Endothelial cell of umbilical vein (primary cell): ENCODE measurements at regions not wholly inside any gene's neighbourhood (a gene's known extent, or its start where the extent isn't known, plus 50 kb on each side); places are given as distances from the start of the nearest gene placed in this dataset.

Source experiments
- BruUV-seq: library from RNA; stranded (reverse); fragments of 400-500 nt; replicated peaks from 2 replicates; lab custom pipeline; 2021; lab: Mats Ljungman, UMichigan
- CTCF ChIA-PET: fragments of 300-600, 350-600 bp; sonication (Branson Sonifier 250); formaldehyde crosslinking; loops from one replicate; lab custom pipeline; 2021; ENCODE audit warnings: antibody characterized with exemption, inconsistent platforms; lab: Charles Lee
- POLR2A ChIA-PET: fragments of 300-600, 350-600 bp; sonication (Branson Sonifier 250); formaldehyde crosslinking; loops from one replicate; lab custom pipeline; 2021; ENCODE audit warnings: antibody characterized with exemption, inconsistent platforms; lab: Charles Lee
- DNase-seq: peaks from one replicate; pipeline ENCODE4 v3.0.0-alpha.2; 2011; ENCODE audit warnings: low read depth, low spot score
- FAIRE-seq: peaks from 2 replicates; lab custom pipeline; 2011; peaks lifted over from hg19 to GRCh38; lab: Jason Lieb, UNC
- H2AFZ ChIP-seq: 2 replicates; pipeline ENCODE4 v1.6.0; 2012; ENCODE audit warnings: low read depth, low read length, control low read depth, inconsistent platforms
- H3K27ac ChIP-seq: 2 replicates; pipeline ENCODE4 v1.5.1; 2011; ENCODE audit warnings: low read depth, mild to moderate bottlenecking, control low read depth, low read length, moderate library complexity; ENCODE audit not compliant: insufficient read depth
- H3K27me3 ChIP-seq, 2 experiments: 2 replicates each; pipeline versions ENCODE4 v1.6.0 to v1.6.1; 2011; ENCODE audit warnings: low read length in 2 of 2, mixed read lengths in 1 of 2; ENCODE audit not compliant: control insufficient read depth in 2 of 2, insufficient read depth in 2 of 2
- H3K36me3 ChIP-seq, 2 experiments: 2 replicates in 1 of 2; 3 replicates in 1 of 2; pipeline ENCODE4 v1.5.1; 2011; ENCODE audit warnings: low read length in 2 of 2, mild to moderate bottlenecking in 1 of 2, moderate library complexity in 1 of 2; ENCODE audit not compliant: control insufficient read depth in 2 of 2, insufficient read depth in 2 of 2; ENCODE audit errors: extremely low read depth in 1 of 2
- H3K4me1 ChIP-seq: 3 replicates; pipeline ENCODE4 v1.5.1; 2011; ENCODE audit warnings: mild to moderate bottlenecking, low read length; ENCODE audit not compliant: control insufficient read depth, insufficient read depth; ENCODE audit errors: extremely low read depth
- H3K4me2 ChIP-seq: 2 replicates; pipeline ENCODE4 v1.6.1; 2011; ENCODE audit warnings: low read length, control low read depth, mixed read lengths; ENCODE audit not compliant: insufficient read depth
- H3K4me3 ChIP-seq, 3 experiments: fragments of 200-600 bp in 1 of 3; sonication (generic), shearing (Covaris generic) in 1 of 3; replicated peaks in 1 of 3; 2 replicates each; pipeline ENCODE4 v1.5.1; 2011 to 2016; ENCODE audit warnings: control low read depth in 3 of 3, low read length in 3 of 3, mild to moderate bottlenecking in 2 of 3, inconsistent platforms in 1 of 3, low read depth in 1 of 3, moderate library complexity in 1 of 3; ENCODE audit not compliant: insufficient read depth in 1 of 3
- H3K79me2 ChIP-seq: 2 replicates; pipeline ENCODE4 v1.6.0; 2012; ENCODE audit warnings: low read length, inconsistent platforms; ENCODE audit not compliant: control insufficient read depth, insufficient read depth
- H3K9ac ChIP-seq: replicated peaks from 2 replicates; pipeline ENCODE3; 2011; ENCODE audit warnings: low read length, control low read depth; ENCODE audit not compliant: insufficient read depth; ENCODE audit errors: extremely low read depth
- H3K9me1 ChIP-seq: replicated peaks from 3 replicates; pipeline ENCODE4 v1.6.0; 2011; ENCODE audit warnings: mild to moderate bottlenecking, low read length; ENCODE audit not compliant: control insufficient read depth, insufficient read depth; ENCODE audit errors: extremely low read depth
- H3K9me3 ChIP-seq: replicated peaks from 2 replicates; pipeline ENCODE4 v1.5.1; 2012; ENCODE audit warnings: low read length, inconsistent platforms; ENCODE audit not compliant: control insufficient read depth, insufficient read depth
- H4K20me1 ChIP-seq: replicated peaks from 2 replicates; pipeline ENCODE3; 2011; ENCODE audit warnings: mild to moderate bottlenecking, low read length; ENCODE audit not compliant: control insufficient read depth, insufficient read depth; ENCODE audit errors: extremely low read depth
- CTCF ChIP-seq, 2 donors: IDR thresholded peaks; 1 replicate in 1 of 2; 2 replicates in 1 of 2; pipeline ENCODE4 v1.5.1; 2011; ENCODE audit warnings: low read length in 2 of 2, mild to moderate bottlenecking in 2 of 2, moderate library complexity in 2 of 2, control low read depth in 1 of 2, inconsistent platforms in 1 of 2, low read depth in 1 of 2; ENCODE audit not compliant: insufficient read depth in 1 of 2; ENCODE audit errors: extremely low read depth in 1 of 2
- EZH2 ChIP-seq: IDR thresholded peaks from 2 replicates; pipeline ENCODE4 v1.6.1; 2012; ENCODE audit warnings: borderline replicate concordance, low read depth, mild to moderate bottlenecking, moderate library complexity, low read length, inconsistent platforms; ENCODE audit not compliant: severe bottlenecking
- FOS ChIP-seq: IDR thresholded peaks from 2 replicates; pipeline ENCODE4 v1.6.1; 2011; ENCODE audit warnings: mild to moderate bottlenecking, low read length, moderate library complexity, borderline replicate concordance; ENCODE audit not compliant: insufficient read depth
- JUN ChIP-seq: IDR thresholded peaks from 2 replicates; pipeline ENCODE4 v1.6.1; 2011; ENCODE audit warnings: borderline replicate concordance, low read depth; ENCODE audit not compliant: insufficient read length, insufficient read depth
- MAX ChIP-seq: IDR thresholded peaks from 2 replicates; pipeline ENCODE4 v1.6.1; 2011; ENCODE audit not compliant: insufficient read depth, insufficient read length
- POLR2A ChIP-seq: IDR thresholded peaks from 2 replicates; pipeline ENCODE4 v1.6.1; 2012; ENCODE audit warnings: low read depth, mild to moderate bottlenecking, control low read depth, low read length
- POLR2AphosphoS5 ChIP-seq: IDR thresholded peaks from 2 replicates; pipeline ENCODE4 v1.6.1; 2012; ENCODE audit warnings: low read depth, mild to moderate bottlenecking, control low read depth, low read length, moderate library complexity; ENCODE audit not compliant: insufficient read depth
- dilution Hi-C: fragments of 300-500 bp; cut with MboI; formaldehyde crosslinking; loops from one replicate; pipeline ENCODE4 v1.15.0; 2019; ENCODE audit warnings: low sequenced_read_pairs; ENCODE audit not compliant: extremely low pct_ligation_motif_present
- intact Hi-C: fragments of 100-400 bp; cut with micrococcal nuclease; formaldehyde crosslinking; loops from one replicate; pipeline ENCODE4 v1.10.0; 2022

GRCh38 chr2:137769406-137769805 lies 194.9 kb upstream of the HNMT start:
- no peak for DNase-seq
- no peaks in the 10 kb centered on the region for H3K4me1 ChIP-seq
- H3K4me3 ChIP-seq: no peak overlapping the region
- ChIA-PET CTCF (no interaction called here), POLR2A (no interaction called here)
- H3K27ac ChIP-seq: no peak overlapping the region
- H3K27me3 ChIP-seq: no peaks in the 10 kb centered on the region
- no peak for FAIRE-seq
- H2AFZ ChIP-seq: no peak overlapping the region
- H3K9me1 ChIP-seq: no peaks in the 10 kb centered on the region
- H4K20me1 ChIP-seq: no peaks in the 10 kb centered on the region
- H3K79me2 ChIP-seq: no peaks in the 10 kb centered on the region
- dilution Hi-C loops (no loop called here), intact Hi-C loops (no loop called here)
- no peak overlapping the region for H3K4me2 ChIP-seq
- TF ChIP-seq FOS (no peak), EZH2 (no peak)
- H3K9me3 ChIP-seq: no peaks in the 10 kb centered on the region
- no peak overlapping the region for H3K9ac ChIP-seq
- no TSS peak for BruUV-seq
- H3K36me3 ChIP-seq: no peaks in the 10 kb centered on the region

GRCh38 chr2:137770166-137770565 lies 194.1 kb upstream of the HNMT start:
- ChIA-PET CTCF (no interaction called here), POLR2A (no interaction called here)
- DNase-seq (no peak), FAIRE-seq (no peak)
- H3K9me1 ChIP-seq: no peaks in the 10 kb centered on the region
- dilution Hi-C loops: no loop called here
- H3K9me3 ChIP-seq: no peaks in the 10 kb centered on the region
- H3K9ac ChIP-seq: no peak overlapping the region
- no peak overlapping the region for H3K27ac ChIP-seq
- H3K4me1 ChIP-seq: no peaks in the 10 kb centered on the region
- intact Hi-C loops: no loop called here
- no peak overlapping the region for H3K4me3 ChIP-seq
- H3K36me3 ChIP-seq: no peaks in the 10 kb centered on the region
- H4K20me1 ChIP-seq: no peaks in the 10 kb centered on the region
- no peak overlapping the region for H2AFZ ChIP-seq
- no peaks in the 10 kb centered on the region for H3K27me3 ChIP-seq
- no TSS peak for BruUV-seq
- H3K79me2 ChIP-seq: no peaks in the 10 kb centered on the region
- no peak overlapping the region for H3K4me2 ChIP-seq
- no peak for TF ChIP-seq CTCF (IDR thresholded peaks at IDR 0.05; ENCODE audit: extremely low read depth in 1 of 2, insufficient read depth in 1 of 2, low read depth in 1 of 2, low read length in 2 of 2)
- no peak for TF ChIP-seq JUN
- TF ChIP-seq MAX: no peak
- no peak for TF ChIP-seq POLR2AphosphoS5
- TF ChIP-seq POLR2A: no peak
